ENCODE measurements at regions not wholly inside any gene's neighbourhood (a gene's known extent, or its start where the extent isn't known, plus 50 kb on each side); places are given as distances from the start of the nearest gene placed in this dataset.
"Not testable (repeated sequence)": the region's sequence is repeated elsewhere in the genome, so short reads cannot be mapped to it uniquely, and the experiment has no call there.

- DNase-seq (ENCODE audit: low read depth in 2 of 2) = not testable (repeated sequence)
Observed at GRCh38 chr1:91207691-91208090, 185.9 kb upstream of the ZNF644 start.

GRCh38 chr1:91204150-91204549 lies 182.3 kb upstream of the ZNF644 start:
- DNase-seq (ENCODE audit: low read depth in 2 of 2) = not testable (repeated sequence)

GRCh38 chr1:91201694-91202093 lies 179.9 kb upstream of the ZNF644 start:
- DNase-seq (ENCODE audit: low read depth in 2 of 2) = no peak

- no peak for DNase-seq (ENCODE audit: low read depth in 2 of 2)
Observed at GRCh38 chr1:91201176-91201575, 179.3 kb upstream of the ZNF644 start.

- no peak for DNase-seq (ENCODE audit: low read depth in 2 of 2)
Observed at GRCh38 chr1:91200675-91201074, 178.8 kb upstream of the ZNF644 start.

- no peak for DNase-seq (ENCODE audit: low read depth in 2 of 2)
Observed at GRCh38 chr1:91199988-91200387, 178.2 kb upstream of the ZNF644 start.

- no peak for DNase-seq (ENCODE audit: low read depth in 2 of 2)
Observed at GRCh38 chr1:91190996-91191395, 169.2 kb upstream of the ZNF644 start.

GRCh38 chr1:91189096-91189495 lies 167.3 kb upstream of the ZNF644 start:
- DNase-seq (ENCODE audit: low read depth in 2 of 2) = no peak

- DNase-seq (ENCODE audit: low read depth in 2 of 2) = not testable (repeated sequence)
Observed at GRCh38 chr1:91182807-91183206, 161.0 kb upstream of the ZNF644 start.

GRCh38 chr1:91176250-91176649 lies 154.4 kb upstream of the ZNF644 start:
- no peak for DNase-seq (ENCODE audit: low read depth in 2 of 2)

- DNase-seq (ENCODE audit: low read depth in 2 of 2) = no peak
Observed at GRCh38 chr1:91174734-91175133, 152.9 kb upstream of the ZNF644 start.

- no peak for DNase-seq (ENCODE audit: low read depth in 2 of 2)
Observed at GRCh38 chr1:91173346-91173890, 151.6 kb upstream of the ZNF644 start.

GRCh38 chr1:91172541-91172940 lies 150.7 kb upstream of the ZNF644 start:
- no peak for DNase-seq (ENCODE audit: low read depth in 2 of 2)

GRCh38 chr1:91171898-91172297 lies 150.1 kb upstream of the ZNF644 start:
- no peak for DNase-seq (ENCODE audit: low read depth in 2 of 2)

- no peak for DNase-seq (ENCODE audit: low read depth in 2 of 2)
Observed at GRCh38 chr1:91170571-91170970, 148.7 kb upstream of the ZNF644 start.

GRCh38 chr1:91166106-91166712 lies 144.4 kb upstream of the ZNF644 start:
- DNase-seq (ENCODE audit: low read depth in 2 of 2) = peak in 1 of 2 donors; percentile 13

GRCh38 chr1:91165033-91165654 lies 143.3 kb upstream of the ZNF644 start:
- peak; percentile 51 to 62 for DNase-seq (ENCODE audit: low read depth in 2 of 2)

- no peak for DNase-seq (ENCODE audit: low read depth in 2 of 2)
Observed at GRCh38 chr1:91162613-91163012, 140.8 kb upstream of the ZNF644 start.

GRCh38 chr1:91161749-91162148 lies 139.9 kb upstream of the ZNF644 start:
- DNase-seq (ENCODE audit: low read depth in 2 of 2) = no peak

- DNase-seq (ENCODE audit: low read depth in 2 of 2) = no peak
Observed at GRCh38 chr1:91161166-91161565, 139.3 kb upstream of the ZNF644 start.

GRCh38 chr1:91160363-91161075 lies 138.7 kb upstream of the ZNF644 start:
- no peak for DNase-seq (ENCODE audit: low read depth in 2 of 2)

GRCh38 chr1:91153341-91153740 lies 131.5 kb upstream of the ZNF644 start:
- DNase-seq (ENCODE audit: low read depth in 2 of 2) = no peak

GRCh38 chr1:91152331-91152730 lies 130.5 kb upstream of the ZNF644 start:
- DNase-seq (ENCODE audit: low read depth in 2 of 2) = no peak

Data from stimulated activated CD4-positive, alpha-beta T cell treated with anti-CD3 and anti-CD28 coated beads, Interleukin-1b, Interleukin-23, amount 100 ng/mL, for 4 hours (primary cell).